ENCODE measurements at regions not wholly inside any gene's neighbourhood (a gene's known extent, or its start where the extent isn't known, plus 50 kb on each side); places are given as distances from the start of the nearest gene placed in this dataset.

DNA sequence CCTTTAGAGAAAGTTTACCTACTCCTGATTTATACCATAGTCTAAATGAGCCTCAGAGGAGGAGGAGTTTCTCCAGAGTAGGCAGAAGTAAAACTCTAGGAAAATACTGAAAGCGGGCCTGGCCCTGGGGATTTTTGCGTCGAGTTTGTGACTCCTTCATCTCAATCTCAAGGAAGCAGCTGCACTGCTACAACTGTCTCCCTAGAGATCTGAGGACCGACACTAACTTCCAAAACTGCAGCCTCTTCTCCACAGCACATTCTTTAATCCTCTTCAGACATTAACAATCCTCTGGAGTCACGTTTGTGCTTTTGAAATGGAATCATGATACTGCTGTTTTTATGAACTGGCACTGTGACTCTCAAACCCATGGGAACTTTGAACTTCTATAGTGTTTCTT lies 281.4 kb downstream of the KCNS3 start:
- in situ Hi-C loops (cut with HindIII; ENCODE audit: low sequenced_read_pairs) = no loop called here

GRCh38 chr2:18156421-18156820 lies 278.0 kb downstream of the KCNS3 start:
- in situ Hi-C loops (cut with HindIII; ENCODE audit: low sequenced_read_pairs) = no loop called here

DNA sequence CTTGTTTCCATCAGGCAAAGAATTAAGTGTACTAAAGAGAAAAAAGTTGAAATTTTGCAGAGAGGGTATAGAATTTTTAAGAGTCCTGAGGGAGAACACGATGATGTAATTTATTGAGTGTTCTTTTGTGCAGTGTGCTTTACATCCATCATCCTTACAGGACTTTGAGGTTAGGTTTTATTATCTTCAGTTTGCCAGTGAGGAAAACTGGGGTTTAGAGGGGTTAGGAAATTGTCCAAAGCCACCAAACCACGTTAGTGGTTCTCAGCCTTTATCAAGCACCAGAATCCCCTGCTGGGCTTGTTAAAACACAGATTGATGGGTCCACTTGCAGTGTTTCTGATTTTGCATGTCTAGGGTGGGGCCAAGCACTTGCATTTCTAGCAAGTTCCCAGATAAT lies 277.5 kb downstream of the KCNS3 start:
- in situ Hi-C loops (cut with HindIII; ENCODE audit: low sequenced_read_pairs) = no loop called here

DNA sequence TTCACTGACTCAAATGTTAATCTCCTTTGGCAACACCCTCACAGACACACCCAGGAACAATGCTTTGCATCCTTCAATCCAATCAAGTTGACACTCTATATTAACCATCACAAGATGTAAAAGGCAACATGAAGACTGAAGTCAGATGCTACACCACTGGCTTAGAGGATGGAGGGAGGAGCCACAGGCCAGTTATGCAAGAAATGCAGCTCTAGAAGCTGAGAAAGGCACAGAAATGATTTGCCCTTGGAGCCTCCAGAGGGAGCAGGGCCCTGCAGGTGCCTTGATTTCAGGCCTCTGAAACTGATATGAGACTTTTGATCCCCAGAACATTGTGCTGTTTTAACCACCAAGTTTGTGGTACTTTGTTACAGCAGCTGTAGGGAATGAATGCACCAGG lies 276.3 kb downstream of the KCNS3 start:
- in situ Hi-C loops (cut with HindIII; ENCODE audit: low sequenced_read_pairs) = no loop called here

GRCh38 chr2:18154259-18154658 lies 275.8 kb downstream of the KCNS3 start:
- in situ Hi-C loops (cut with HindIII; ENCODE audit: low sequenced_read_pairs) = no loop called here

GRCh38 chr2:18153741-18154140 lies 275.3 kb downstream of the KCNS3 start:
- in situ Hi-C loops (cut with HindIII; ENCODE audit: low sequenced_read_pairs) = no loop called here

DNA sequence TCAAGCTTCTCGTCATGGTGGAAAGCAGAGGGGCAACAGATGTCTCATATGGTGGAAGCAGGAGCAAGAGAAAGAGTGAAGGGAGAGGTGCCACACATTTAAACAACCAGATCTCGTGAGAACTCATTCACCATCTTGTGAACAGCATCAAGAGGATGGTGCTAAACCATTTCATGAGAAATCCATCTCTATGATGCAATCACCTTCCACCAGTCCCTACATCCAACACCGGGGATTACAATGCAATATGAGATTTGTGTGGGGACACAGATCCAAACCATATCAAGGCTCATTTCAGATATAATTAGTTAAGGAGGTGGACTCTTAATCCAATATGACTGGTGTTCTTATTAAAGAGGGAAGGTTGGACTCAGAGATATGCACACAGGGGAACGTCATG lies 272.8 kb downstream of the KCNS3 start:
- in situ Hi-C loops (cut with HindIII; ENCODE audit: low sequenced_read_pairs) = no loop called here

DNA sequence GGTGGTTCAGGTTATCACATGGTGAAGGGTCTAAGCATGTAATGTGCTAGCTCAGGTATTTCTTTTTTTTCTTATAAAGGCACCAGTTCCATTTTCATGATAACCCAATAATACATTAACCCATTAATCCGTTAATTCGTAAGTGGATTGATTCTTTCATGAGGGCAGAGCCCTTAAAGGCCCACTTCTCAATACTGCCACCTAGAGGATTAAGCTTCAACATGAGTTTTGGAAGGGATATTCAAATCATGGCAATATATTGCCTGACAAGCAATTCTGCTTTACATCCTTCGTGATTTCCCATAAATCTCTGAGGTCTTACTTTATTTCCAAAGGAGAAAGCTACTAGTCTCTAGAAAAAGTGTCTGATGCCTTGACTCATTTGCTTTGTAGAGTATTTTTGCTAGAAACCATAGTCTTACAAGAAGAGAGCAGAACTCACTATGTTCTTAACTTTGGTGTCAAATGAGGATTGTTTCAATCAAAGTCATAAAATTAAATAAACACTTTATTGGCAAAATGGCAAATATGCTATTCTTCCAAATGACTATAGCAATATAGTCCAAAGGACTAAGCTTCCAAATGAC lies 271.3 kb downstream of the KCNS3 start:
- in situ Hi-C loops (cut with HindIII; ENCODE audit: low sequenced_read_pairs) = loop anchor here (25.0 kb wide), 1 partner anchor 312 kb away; no protein-coding TSS in a partner anchor

- in situ Hi-C loops (cut with HindIII; ENCODE audit: low sequenced_read_pairs) = loop anchor here (25.0 kb wide), 1 partner anchor 300 kb away; no protein-coding TSS in a partner anchor
Observed at GRCh38 chr2:18136881-18137475, 258.5 kb downstream of the KCNS3 start.

DNA sequence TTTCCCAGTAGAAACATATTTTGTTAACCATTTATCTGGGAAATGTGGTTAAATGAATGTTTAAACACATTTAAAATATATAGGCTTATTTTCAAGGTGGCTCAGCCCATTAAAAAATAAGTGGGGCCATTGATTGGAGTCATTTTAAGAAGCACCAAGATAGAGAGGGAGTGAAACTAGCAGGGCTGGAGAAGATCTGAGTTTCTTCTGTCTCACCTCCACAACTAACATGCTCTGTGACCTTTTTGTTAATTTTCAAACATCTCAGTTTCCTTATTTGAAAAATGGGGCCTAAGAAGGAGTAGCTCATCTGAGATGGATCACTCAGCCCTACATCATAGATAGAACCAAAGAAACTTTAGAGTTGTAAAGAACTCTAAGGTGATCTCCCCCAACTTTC lies 254.8 kb downstream of the KCNS3 start:
- in situ Hi-C loops (cut with HindIII; ENCODE audit: low sequenced_read_pairs) = loop anchor here (25.0 kb wide), 1 partner anchor 296 kb away; no protein-coding TSS in a partner anchor

DNA sequence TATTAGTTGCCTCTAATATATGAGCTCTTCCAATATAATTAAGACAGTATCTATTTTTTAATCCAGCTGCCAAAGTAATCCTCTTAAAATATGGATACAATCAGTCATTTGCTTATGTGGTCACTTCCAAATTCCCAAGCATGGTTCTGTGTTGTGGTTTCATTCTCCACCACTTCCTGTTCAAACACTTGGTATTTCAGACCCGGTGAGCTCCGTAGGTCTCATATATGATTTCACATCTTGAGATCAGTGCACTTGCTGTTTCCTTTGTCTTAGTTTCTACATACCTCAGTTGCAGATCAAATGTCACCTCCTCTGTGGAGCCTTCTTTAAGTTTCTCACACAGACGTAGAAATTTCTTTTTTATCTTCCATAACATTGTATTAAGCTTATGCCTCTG lies 254.2 kb downstream of the KCNS3 start:
- in situ Hi-C loops (cut with HindIII; ENCODE audit: low sequenced_read_pairs) = loop anchor here (25.0 kb wide), 1 partner anchor 295 kb away; no protein-coding TSS in a partner anchor

DNA sequence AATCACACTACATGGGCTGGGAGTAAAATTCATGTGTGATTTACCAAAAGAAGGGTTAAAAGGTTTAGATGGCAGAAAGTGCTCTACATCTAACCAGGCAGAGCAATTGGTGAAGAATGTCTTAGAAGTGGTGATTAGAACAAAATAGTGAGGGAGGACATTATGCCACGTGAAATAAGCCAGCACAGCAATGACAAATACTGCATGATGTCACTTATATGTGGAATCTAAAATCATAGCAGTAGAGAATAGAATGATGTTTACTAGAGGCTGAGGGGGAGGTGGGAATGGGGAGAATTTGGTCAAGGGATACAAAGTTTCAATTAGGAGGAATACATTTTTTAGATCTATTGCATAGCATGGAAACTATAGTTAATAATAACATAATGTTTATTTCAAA lies 253.3 kb downstream of the KCNS3 start:
- in situ Hi-C loops (cut with HindIII; ENCODE audit: low sequenced_read_pairs) = loop anchor here (25.0 kb wide), 1 partner anchor 294 kb away; no protein-coding TSS in a partner anchor

GRCh38 chr2:18129348-18129747 lies 250.9 kb downstream of the KCNS3 start:
- in situ Hi-C loops (cut with HindIII; ENCODE audit: low sequenced_read_pairs) = loop anchor here (25.0 kb wide), 1 partner anchor 292 kb away; no protein-coding TSS in a partner anchor

DNA sequence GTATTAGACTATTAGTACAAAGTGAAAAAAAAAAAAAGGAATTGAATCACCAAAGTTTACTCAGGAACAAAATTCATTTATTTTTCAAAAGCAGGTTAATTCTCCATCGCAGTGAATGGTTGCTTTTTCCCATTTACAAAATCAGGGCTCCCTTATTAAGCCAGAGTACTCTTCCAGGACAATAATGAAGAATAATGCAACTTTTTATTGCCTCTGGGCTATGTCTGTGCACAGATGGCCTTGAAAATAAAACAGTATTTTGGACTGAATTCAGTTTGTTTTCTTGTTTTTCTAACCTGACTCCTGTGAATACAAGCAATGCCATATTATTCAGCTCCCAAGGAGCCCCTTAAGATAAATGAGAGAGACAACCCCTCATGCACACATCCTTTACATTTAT lies 246.8 kb downstream of the KCNS3 start:
- in situ Hi-C loops (cut with HindIII; ENCODE audit: low sequenced_read_pairs) = loop anchor here (25.0 kb wide), 1 partner anchor 288 kb away; no protein-coding TSS in a partner anchor

GRCh38 chr2:18124116-18124835 lies 245.8 kb downstream of the KCNS3 start:
- in situ Hi-C loops (cut with HindIII; ENCODE audit: low sequenced_read_pairs) = no loop called here

DNA sequence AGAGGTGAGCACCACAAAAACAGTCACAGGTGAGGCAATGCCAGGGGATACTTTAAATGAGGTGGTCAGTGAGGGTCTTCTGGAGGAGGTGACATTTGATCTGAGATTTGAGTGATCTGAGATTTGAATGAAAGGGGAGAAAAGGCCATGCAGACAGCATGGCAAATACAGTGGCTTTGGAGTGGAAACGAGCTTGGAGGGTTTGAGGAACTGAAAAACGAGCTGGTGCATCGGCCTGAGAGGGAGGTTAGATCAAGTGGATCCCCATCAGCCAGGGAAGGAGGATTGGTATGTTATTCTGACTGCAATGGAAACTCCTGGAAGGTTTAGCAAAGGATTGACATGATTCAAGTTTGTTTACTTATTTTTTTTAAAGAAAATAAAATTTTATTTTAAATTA lies 245.1 kb downstream of the KCNS3 start:
- in situ Hi-C loops (cut with HindIII; ENCODE audit: low sequenced_read_pairs) = no loop called here

- in situ Hi-C loops (cut with HindIII; ENCODE audit: low sequenced_read_pairs) = no loop called here
Observed at GRCh38 chr2:18123211-18123570, 244.7 kb downstream of the KCNS3 start.

DNA sequence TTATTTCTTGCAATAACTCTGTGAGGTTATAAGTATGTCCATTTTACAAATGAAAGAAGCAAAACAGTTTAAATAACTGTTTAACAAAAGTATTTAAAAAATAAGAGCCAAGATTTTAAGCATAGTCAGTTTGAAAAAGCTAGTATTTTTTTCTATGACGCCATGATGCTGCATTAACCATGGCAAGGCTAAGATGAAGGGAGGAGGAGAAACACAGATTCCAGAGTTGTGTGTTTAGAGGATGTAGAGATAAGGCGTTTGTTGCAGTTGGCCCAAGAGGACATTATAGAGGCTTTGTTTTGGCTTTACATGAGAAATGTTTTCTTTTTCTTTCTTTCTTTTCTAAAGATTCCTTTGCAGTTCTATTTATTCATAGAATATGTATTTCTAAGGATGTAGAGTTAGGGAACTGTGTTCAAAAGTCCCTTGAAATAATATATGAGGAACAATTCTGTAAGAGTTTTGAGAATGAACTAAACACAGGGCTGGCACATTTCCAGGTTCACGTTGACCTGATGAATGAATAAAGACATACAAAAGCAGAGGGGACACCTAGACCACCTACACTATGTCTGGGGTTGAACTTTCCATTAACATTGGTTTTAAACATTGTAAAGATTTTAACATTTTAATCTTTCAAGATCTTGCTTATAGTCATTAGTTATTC lies 244.2 kb downstream of the KCNS3 start:
- in situ Hi-C loops (cut with HindIII; ENCODE audit: low sequenced_read_pairs) = no loop called here

- in situ Hi-C loops (cut with HindIII; ENCODE audit: low sequenced_read_pairs) = no loop called here
Observed at GRCh38 chr2:18119883-18120282, 241.4 kb downstream of the KCNS3 start.

- in situ Hi-C loops (cut with HindIII; ENCODE audit: low sequenced_read_pairs) = no loop called here
Observed at GRCh38 chr2:18118703-18119102, 240.2 kb downstream of the KCNS3 start.

DNA sequence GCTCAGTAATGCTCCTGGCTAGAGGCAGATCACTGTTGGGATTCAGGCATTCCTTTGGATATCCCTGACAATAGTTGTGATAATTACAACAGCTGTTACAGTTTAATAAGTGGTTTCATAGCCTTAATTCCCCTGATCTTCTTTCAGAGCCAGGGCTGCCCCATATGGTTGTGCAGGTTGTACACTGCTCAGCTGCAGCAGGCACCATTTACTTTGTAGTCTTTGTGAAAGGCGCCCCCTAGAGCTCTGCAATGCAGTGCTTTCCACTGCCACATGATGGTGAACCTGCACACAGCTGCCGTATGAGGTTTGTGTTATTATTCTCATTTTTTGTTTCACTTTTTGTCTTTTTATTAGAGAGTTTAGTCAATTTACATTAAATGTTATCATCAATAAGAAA lies 239.1 kb downstream of the KCNS3 start:
- in situ Hi-C loops (cut with HindIII; ENCODE audit: low sequenced_read_pairs) = no loop called here
